Neuronal stem cell (in vitro differentiated cells): ENCODE measurements at regions not wholly inside any gene's neighbourhood (a gene's known extent, or its start where the extent isn't known, plus 50 kb on each side); places are given as distances from the start of the nearest gene placed in this dataset.
A peak's percentile ranks its signal among the peaks of the same experiment; 100 is the strongest.

Source experiments
- DNase-seq: peaks from one replicate; pipeline ENCODE4 v3.0.0-alpha.2; 2013; ENCODE audit warnings: low spot score
- H2AFZ ChIP-seq: one replicate; pipeline ENCODE4 v1.6.1; 2013; ENCODE audit warnings: mild to moderate bottlenecking, low read length, inconsistent platforms
- H2AK5ac ChIP-seq: 2 replicates; pipeline ENCODE4 v1.6.1; 2013; ENCODE audit warnings: low read depth, mild to moderate bottlenecking, inconsistent platforms, low read length, moderate library complexity, mixed read lengths
- H2BK120ac ChIP-seq: 2 replicates; pipeline ENCODE4 v1.6.1; 2013; ENCODE audit warnings: low read depth, mild to moderate bottlenecking, inconsistent platforms, low read length, moderate library complexity, mixed read lengths
- H2BK12ac ChIP-seq: one replicate; pipeline ENCODE4 v1.6.1; 2013; ENCODE audit warnings: low read length, inconsistent platforms
- H2BK15ac ChIP-seq: 2 replicates; pipeline ENCODE4 v1.6.1; 2013; ENCODE audit warnings: mild to moderate bottlenecking, low read length, inconsistent platforms, mixed read lengths
- H2BK5ac ChIP-seq: one replicate; pipeline ENCODE4 v1.6.1; 2013; ENCODE audit warnings: inconsistent platforms, mild to moderate bottlenecking, low read length, moderate library complexity
- H3K14ac ChIP-seq: one replicate; pipeline ENCODE4 v1.6.1; 2013; ENCODE audit warnings: low read length, inconsistent platforms
- H3K18ac ChIP-seq: 2 replicates; pipeline ENCODE4 v1.6.1; 2013; ENCODE audit warnings: low read length, inconsistent platforms
- H3K23ac ChIP-seq: 2 replicates; pipeline ENCODE4 v1.6.1; 2013; ENCODE audit warnings: low read depth, mild to moderate bottlenecking, mixed read lengths, low read length, inconsistent platforms; ENCODE audit not compliant: poor library complexity
- H3K27ac ChIP-seq: replicated peaks from 3 replicates; pipeline ENCODE4 v1.5.1; 2013; ENCODE audit warnings: low read length, inconsistent platforms
- H3K27me3 ChIP-seq, 3 experiments: 2 replicates each; pipeline ENCODE4 v1.6.1; 2013; ENCODE audit warnings: low read length in 3 of 3, mild to moderate bottlenecking in 2 of 3, inconsistent platforms in 1 of 3, low read depth in 1 of 3, mixed read lengths in 1 of 3, moderate library complexity in 1 of 3; ENCODE audit not compliant: control insufficient read depth in 3 of 3, insufficient read depth in 3 of 3
- H3K36me3 ChIP-seq, 2 donors: replicated peaks in 1 of 2; 2 replicates each; pipeline ENCODE4 v1.6.1; 2013; ENCODE audit warnings: low read length in 2 of 2; ENCODE audit not compliant: control insufficient read depth in 2 of 2, insufficient read depth in 2 of 2
- H3K4ac ChIP-seq: 2 replicates; pipeline ENCODE4 v1.6.1; 2013; ENCODE audit warnings: inconsistent platforms, mild to moderate bottlenecking, low read length, moderate library complexity
- H3K4me1 ChIP-seq, 2 donors: 1 replicate in 1 of 2; 2 replicates in 1 of 2; pipeline ENCODE4 v1.6.1; 2013; ENCODE audit warnings: low read length in 2 of 2, low read depth in 1 of 2; ENCODE audit not compliant: control insufficient read depth in 2 of 2, insufficient read depth in 1 of 2
- H3K4me2 ChIP-seq: one replicate; pipeline ENCODE4 v1.6.1; 2013; ENCODE audit warnings: mild to moderate bottlenecking, low read length, inconsistent platforms; ENCODE audit not compliant: insufficient read depth, poor library complexity, severe bottlenecking
- H3K4me3 ChIP-seq, 2 donors: 2 replicates each; pipeline ENCODE4 v1.5.1; 2013; ENCODE audit warnings: low read length in 2 of 2, mild to moderate bottlenecking in 2 of 2, inconsistent platforms in 1 of 2, moderate library complexity in 1 of 2
- H3K79me1 ChIP-seq: one replicate; pipeline ENCODE4 v1.6.1; 2013; ENCODE audit warnings: low read depth, mild to moderate bottlenecking, inconsistent platforms, low read length, moderate library complexity
- H3K9ac ChIP-seq: one replicate; pipeline ENCODE4 v1.6.1; 2013; ENCODE audit warnings: mild to moderate bottlenecking, low read depth, low read length, inconsistent platforms; ENCODE audit not compliant: poor library complexity
- H3K9me3 ChIP-seq, 2 donors: replicated peaks in 1 of 2; 2 replicates each; pipeline versions ENCODE3 to v1.6.1; 2013; ENCODE audit warnings: low read length in 2 of 2, mild to moderate bottlenecking in 2 of 2, inconsistent platforms in 1 of 2, low read depth in 1 of 2, mixed read lengths in 1 of 2, moderate library complexity in 1 of 2; ENCODE audit not compliant: control insufficient read depth in 2 of 2, insufficient read depth in 1 of 2
- H4K8ac ChIP-seq: one replicate; pipeline ENCODE4 v1.6.1; 2013; ENCODE audit warnings: low read depth, mild to moderate bottlenecking, inconsistent platforms, low read length, moderate library complexity
- H4K91ac ChIP-seq: one replicate; pipeline ENCODE4 v1.6.1; 2013; ENCODE audit warnings: low read length, low read depth, mild to moderate bottlenecking, inconsistent platforms; ENCODE audit not compliant: poor library complexity
- WGBS, 2 donors: extraction: QIAGEN DNeasy Blood & Tissue Kit; methylation state at CpG; one replicate each; pipeline ENCODE4 v1.1.7; 2013; ENCODE audit warnings: missing lambda C conversion rate in 2 of 2, mixed read lengths in 1 of 2; ENCODE audit not compliant: insufficient read length in 2 of 2, insufficient replicate concordance in 1 of 2; ENCODE audit errors: extremely low coverage in 2 of 2; 5-methylcytosine and 5-hydroxymethylcytosine counted together

GRCh38 chr2:239574054-239574433 is 173.2 kb upstream of the HDAC4 start:
- H3K18ac ChIP-seq = peak overlapping the region; percentile 52

GRCh38 chr2:239570971-239571520 is 170.2 kb upstream of the HDAC4 start:
- peaks cover 0 to 27% (median 0%) of the 10 kb centered on the region in 3 experiments for H3K27me3 ChIP-seq
- H2AK5ac ChIP-seq = no peak overlapping the region
- H2BK15ac ChIP-seq = peak overlapping the region; percentile 52
- H2BK120ac ChIP-seq = peak overlapping the region; percentile 65
- H2BK12ac ChIP-seq = no peak overlapping the region
- no peaks in the 10 kb centered on the region for H3K36me3 ChIP-seq
- no peak overlapping the region for H3K4me2 ChIP-seq
- no peaks in the 10 kb centered on the region for H3K9me3 ChIP-seq
- H3K23ac ChIP-seq = no peak overlapping the region
- H3K18ac ChIP-seq = peak overlapping the region; percentile 60
- peak overlapping the region; percentile 74 for H3K9ac ChIP-seq
- no peak overlapping the region for H3K4me3 ChIP-seq
- no peak overlapping the region for H4K8ac ChIP-seq
- H3K4me1 ChIP-seq = peaks cover 0 to 2% of the 10 kb centered on the region in 2 donors
- no peak for DNase-seq
- no peak overlapping the region for H2AFZ ChIP-seq
- peak overlapping the region; percentile 55 for H2BK5ac ChIP-seq
- no peak overlapping the region for H4K91ac ChIP-seq
- H3K27ac ChIP-seq = no peak overlapping the region
- H3K79me1 ChIP-seq = no peaks in the 10 kb centered on the region
- H3K14ac ChIP-seq = no peak overlapping the region
- H3K4ac ChIP-seq = peak overlapping the region; percentile 19
- WGBS, 2 donors = no CpG with 5 or more reads among the region's 6 CpGs

More at GRCh38 chr2:239574054-239574433, 173.2 kb upstream of the HDAC4 start:
- no peak for DNase-seq
- Histone ChIP-seq H2AFZ (no peak overlapping the region), H2AK5ac (peak overlapping the region; percentile 53), H4K8ac (no peak overlapping the region), H2BK5ac (peak overlapping the region; percentile 31), H3K4me2 (no peak overlapping the region), H3K9ac (no peak overlapping the region), H3K27me3 (peaks cover 0 to 16% (median 0%) of the 10 kb centered on the region in 3 experiments), H3K9me3 (no peaks in the 10 kb centered on the region), H3K23ac (no peak overlapping the region), H3K4me1 (peaks cover 0 to 2% of the 10 kb centered on the region in 2 donors), H3K27ac (no peak overlapping the region), H2BK12ac (no peak overlapping the region), H4K91ac (no peak overlapping the region), H2BK120ac (no peak overlapping the region), H2BK15ac (no peak overlapping the region), H3K79me1 (no peaks in the 10 kb centered on the region), H3K14ac (no peak overlapping the region), H3K36me3 (no peaks in the 10 kb centered on the region), H3K4ac (no peak overlapping the region), H3K4me3 (no peak overlapping the region)
- WGBS, 2 donors = no CpG with 5 or more reads among the region's 5 CpGs

DNA sequence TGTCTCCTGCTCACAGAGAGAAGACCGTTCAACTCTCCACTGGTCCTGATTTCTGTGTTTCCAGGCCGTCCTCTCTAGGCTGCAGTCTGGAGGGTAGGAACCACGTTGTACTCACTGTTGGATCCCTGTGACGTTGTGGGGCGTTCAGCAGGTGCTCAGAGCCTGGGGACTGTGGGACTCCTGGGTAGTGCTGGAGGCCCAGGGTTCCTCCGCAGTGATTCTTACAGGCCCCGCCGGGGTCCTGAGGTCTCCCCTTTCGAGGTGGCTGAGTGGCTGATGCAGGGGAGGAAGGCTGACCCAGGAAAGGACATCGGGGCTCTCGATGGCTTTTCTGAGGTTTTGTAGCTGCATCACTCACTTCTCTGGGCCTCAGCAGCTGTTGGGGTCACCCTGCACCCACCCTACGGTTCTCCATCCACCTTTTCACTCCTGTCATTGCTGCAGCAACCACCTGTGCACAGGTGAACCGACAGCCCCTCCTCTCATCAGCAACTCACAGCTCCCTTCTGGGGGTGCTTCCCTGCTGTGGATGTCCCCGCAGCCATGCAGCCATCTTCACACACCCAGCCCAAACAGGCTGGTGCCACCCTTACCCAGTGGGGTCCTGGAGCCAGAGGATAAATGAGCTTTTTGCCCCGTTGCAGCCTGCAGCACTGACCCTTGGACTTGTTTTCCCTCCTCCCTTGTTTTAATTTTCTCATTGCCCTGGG is 169.6 kb upstream of the HDAC4 start:
- Histone ChIP-seq H3K4me3 (no peak overlapping the region), H2BK5ac (peak overlapping the region; percentile 55), H2BK15ac (no peak overlapping the region), H3K36me3 (no peaks in the 10 kb centered on the region), H4K91ac (no peak overlapping the region), H3K4ac (no peak overlapping the region), H2BK120ac (peak overlapping the region; percentile 23), H3K23ac (no peak overlapping the region), H3K14ac (no peak overlapping the region), H2BK12ac (no peak overlapping the region), H3K4me1 (peaks cover 0 to 2% of the 10 kb centered on the region in 2 donors), H3K79me1 (no peaks in the 10 kb centered on the region), H2AK5ac (no peak overlapping the region), H3K27me3 (peaks cover 0 to 23% (median 0%) of the 10 kb centered on the region in 3 experiments), H3K18ac (no peak overlapping the region), H4K8ac (no peak overlapping the region), H3K9me3 (no peaks in the 10 kb centered on the region), H3K4me2 (no peak overlapping the region), H3K9ac (no peak overlapping the region), H3K27ac (no peak overlapping the region), H2AFZ (no peak overlapping the region)
- DNase-seq = no peak
- no CpG with 5 or more reads among the region's 15 CpGs for WGBS, 2 donors

GRCh38 chr2:239569401-239570090 is 168.7 kb upstream of the HDAC4 start:
- H3K4me2 ChIP-seq = no peak overlapping the region
- no peaks in the 10 kb centered on the region for H3K9me3 ChIP-seq
- H3K27me3 ChIP-seq = peaks cover 0 to 18% (median 0%) of the 10 kb centered on the region in 3 experiments
- H3K79me1 ChIP-seq = no peaks in the 10 kb centered on the region
- H3K9ac ChIP-seq = no peak overlapping the region
- no peak overlapping the region for H2BK12ac ChIP-seq
- H3K23ac ChIP-seq = no peak overlapping the region
- no peak overlapping the region for H2AFZ ChIP-seq
- no peak overlapping the region for H4K91ac ChIP-seq
- DNase-seq = no peak
- no peak overlapping the region for H3K27ac ChIP-seq
- H4K8ac ChIP-seq = no peak overlapping the region
- peak overlapping the region; percentile 35 for H2BK15ac ChIP-seq
- peaks cover 0 to under 1% of the 10 kb centered on the region in 2 donors for H3K4me1 ChIP-seq
- H3K4ac ChIP-seq = no peak overlapping the region
- no peak overlapping the region for H3K4me3 ChIP-seq
- H3K36me3 ChIP-seq = no peaks in the 10 kb centered on the region
- H3K14ac ChIP-seq = no peak overlapping the region
- peak overlapping the region; percentile 23 for H2BK120ac ChIP-seq
- H2BK5ac ChIP-seq = peak overlapping the region; percentile 79
- peak overlapping the region; percentile 52 for H3K18ac ChIP-seq
- WGBS, 2 donors = no CpG with 5 or more reads among the region's 24 CpGs
- H2AK5ac ChIP-seq = peak overlapping the region; percentile 58
